ENCODE measurements at regions not wholly inside any gene's neighbourhood (a gene's known extent, or its start where the extent isn't known, plus 50 kb on each side); places are given as distances from the start of the nearest gene placed in this dataset.

DNA sequence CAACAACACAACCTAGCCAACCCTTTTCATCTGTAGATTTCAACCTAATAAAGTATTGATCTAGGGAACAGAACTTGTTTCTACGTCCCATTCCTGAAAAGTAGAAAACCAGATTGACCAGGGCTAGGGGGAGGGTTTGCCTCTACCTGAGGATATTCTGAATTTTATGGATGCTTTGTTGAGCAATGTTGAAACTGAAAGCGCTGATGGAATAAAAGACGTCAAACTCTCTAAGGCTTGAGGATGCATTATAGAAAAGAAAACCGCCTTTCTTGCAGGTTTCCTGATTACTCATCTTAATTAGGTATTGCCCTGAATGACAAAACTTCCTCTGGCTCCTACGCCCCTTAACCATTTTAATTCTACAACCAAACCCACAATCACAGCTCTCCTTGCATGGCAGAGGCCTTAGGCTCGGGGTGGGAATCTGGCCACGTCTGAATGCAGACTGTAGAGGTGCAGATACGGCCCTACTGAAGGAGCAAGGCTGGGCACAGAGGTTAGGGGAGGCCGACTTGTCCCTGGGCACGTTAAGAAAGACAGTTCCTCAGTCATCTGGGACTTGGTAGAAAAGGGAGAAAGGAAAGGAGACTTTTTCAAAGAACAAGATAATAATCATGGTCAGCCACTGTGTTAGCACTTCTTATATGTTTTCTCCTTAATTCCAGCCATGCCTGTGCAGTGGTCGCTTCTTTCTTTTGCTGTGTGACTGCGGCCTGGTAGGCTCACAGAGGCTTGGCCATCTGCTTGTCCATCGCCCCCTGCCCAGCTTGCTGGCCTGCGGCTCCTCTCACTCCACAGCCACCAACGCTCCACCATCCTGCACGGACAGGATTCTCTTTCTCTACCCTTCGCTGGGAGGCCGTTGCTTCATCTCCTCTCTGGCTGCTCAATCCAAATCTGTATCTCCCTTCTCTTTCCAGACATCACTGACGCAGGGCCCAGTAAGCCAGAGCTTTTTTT, 209.5 kb downstream of the VAPA start:
- no peak for TF ChIP-seq TAF1 (IDR thresholded peaks at IDR 0.05; ENCODE audit: low read depth)
- TF ChIP-seq ZBTB7A (IDR thresholded peaks at IDR 0.05; ENCODE audit: low read depth) = no peak
- no peak for TF ChIP-seq CREB1 (IDR thresholded peaks at IDR 0.05; ENCODE audit: low read depth)
- TF ChIP-seq, protein P1, sequence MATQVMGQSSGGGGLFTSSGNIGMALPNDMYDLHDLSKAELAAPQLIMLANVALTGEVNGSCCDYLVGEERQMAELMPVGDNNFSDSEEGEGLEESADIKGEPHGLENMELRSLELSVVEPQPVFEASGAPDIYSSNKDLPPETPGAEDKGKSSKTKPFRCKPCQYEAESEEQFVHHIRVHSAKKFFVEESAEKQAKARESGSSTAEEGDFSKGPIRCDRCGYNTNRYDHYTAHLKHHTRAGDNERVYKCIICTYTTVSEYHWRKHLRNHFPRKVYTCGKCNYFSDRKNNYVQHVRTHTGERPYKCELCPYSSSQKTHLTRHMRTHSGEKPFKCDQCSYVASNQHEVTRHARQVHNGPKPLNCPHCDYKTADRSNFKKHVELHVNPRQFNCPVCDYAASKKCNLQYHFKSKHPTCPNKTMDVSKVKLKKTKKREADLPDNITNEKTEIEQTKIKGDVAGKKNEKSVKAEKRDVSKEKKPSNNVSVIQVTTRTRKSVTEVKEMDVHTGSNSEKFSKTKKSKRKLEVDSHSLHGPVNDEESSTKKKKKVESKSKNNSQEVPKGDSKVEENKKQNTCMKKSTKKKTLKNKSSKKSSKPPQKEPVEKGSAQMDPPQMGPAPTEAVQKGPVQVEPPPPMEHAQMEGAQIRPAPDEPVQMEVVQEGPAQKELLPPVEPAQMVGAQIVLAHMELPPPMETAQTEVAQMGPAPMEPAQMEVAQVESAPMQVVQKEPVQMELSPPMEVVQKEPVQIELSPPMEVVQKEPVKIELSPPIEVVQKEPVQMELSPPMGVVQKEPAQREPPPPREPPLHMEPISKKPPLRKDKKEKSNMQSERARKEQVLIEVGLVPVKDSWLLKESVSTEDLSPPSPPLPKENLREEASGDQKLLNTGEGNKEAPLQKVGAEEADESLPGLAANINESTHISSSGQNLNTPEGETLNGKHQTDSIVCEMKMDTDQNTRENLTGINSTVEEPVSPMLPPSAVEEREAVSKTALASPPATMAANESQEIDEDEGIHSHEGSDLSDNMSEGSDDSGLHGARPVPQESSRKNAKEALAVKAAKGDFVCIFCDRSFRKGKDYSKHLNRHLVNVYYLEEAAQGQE (IDR thresholded peaks at IDR 0.05; ENCODE audit: low read depth) = no peak
- TF ChIP-seq FOXM1 (IDR thresholded peaks at IDR 0.05; ENCODE audit: borderline replicate concordance, low read depth) = no peak
- TF ChIP-seq NFIC (IDR thresholded peaks at IDR 0.05) = no peak
- no peak for TF ChIP-seq EGR1 (IDR thresholded peaks at IDR 0.05)
- TF ChIP-seq TEAD4 (IDR thresholded peaks at IDR 0.05) = no peak
- no peak for TF ChIP-seq EP300 (IDR thresholded peaks at IDR 0.05; ENCODE audit: borderline replicate concordance)
- TF ChIP-seq TCF12 (IDR thresholded peaks at IDR 0.05; ENCODE audit: low read depth) = no peak
- TF ChIP-seq, protein P2, sequence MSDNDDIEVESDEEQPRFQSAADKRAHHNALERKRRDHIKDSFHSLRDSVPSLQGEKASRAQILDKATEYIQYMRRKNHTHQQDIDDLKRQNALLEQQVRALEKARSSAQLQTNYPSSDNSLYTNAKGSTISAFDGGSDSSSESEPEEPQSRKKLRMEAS (IDR thresholded peaks at IDR 0.05) = no peak

DNA sequence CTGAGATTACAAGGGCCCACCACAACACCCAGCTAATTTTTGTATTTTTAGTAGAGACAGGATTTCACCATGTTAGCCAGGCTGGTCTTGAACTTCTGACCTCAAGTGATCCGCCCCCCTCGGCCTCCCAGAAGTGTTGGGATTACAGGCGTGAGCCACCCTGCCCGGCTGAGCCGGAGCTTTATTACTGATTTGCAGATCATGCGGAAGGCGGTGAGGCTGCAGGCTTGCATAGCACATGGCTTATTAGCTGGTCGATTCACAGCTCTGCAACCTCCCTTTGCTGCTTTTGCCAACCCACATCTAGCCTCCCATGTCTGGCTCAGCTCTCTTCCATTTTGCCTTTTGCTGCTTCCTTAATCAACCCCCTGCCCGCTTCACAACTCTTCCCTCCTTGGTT, 210.3 kb downstream of the VAPA start:
- TF ChIP-seq, protein P3, sequence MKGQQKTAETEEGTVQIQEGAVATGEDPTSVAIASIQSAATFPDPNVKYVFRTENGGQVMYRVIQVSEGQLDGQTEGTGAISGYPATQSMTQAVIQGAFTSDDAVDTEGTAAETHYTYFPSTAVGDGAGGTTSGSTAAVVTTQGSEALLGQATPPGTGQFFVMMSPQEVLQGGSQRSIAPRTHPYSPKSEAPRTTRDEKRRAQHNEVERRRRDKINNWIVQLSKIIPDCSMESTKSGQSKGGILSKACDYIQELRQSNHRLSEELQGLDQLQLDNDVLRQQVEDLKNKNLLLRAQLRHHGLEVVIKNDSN (IDR thresholded peaks at IDR 0.05) = no peak
- TF ChIP-seq TAF1 (IDR thresholded peaks at IDR 0.05; ENCODE audit: low read depth) = no peak
- TF ChIP-seq NFIC (IDR thresholded peaks at IDR 0.05) = no peak
- TF ChIP-seq TCF12 (IDR thresholded peaks at IDR 0.05; ENCODE audit: low read depth) = no peak
- no peak for TF ChIP-seq CEBPB (IDR thresholded peaks at IDR 0.05)
- no peak for TF ChIP-seq EGR1 (IDR thresholded peaks at IDR 0.05)
- TF ChIP-seq RAD21 (IDR thresholded peaks at IDR 0.05; ENCODE audit: low read depth) = no peak
- TF ChIP-seq FOXM1 (IDR thresholded peaks at IDR 0.05; ENCODE audit: borderline replicate concordance, low read depth) = no peak
- TF ChIP-seq, protein P1 (IDR thresholded peaks at IDR 0.05; ENCODE audit: low read depth) = no peak
- no peak for TF ChIP-seq CREB1 (IDR thresholded peaks at IDR 0.05; ENCODE audit: low read depth)
- no peak for TF ChIP-seq TEAD4 (IDR thresholded peaks at IDR 0.05)
- TF ChIP-seq, protein P2 (IDR thresholded peaks at IDR 0.05) = no peak
- TF ChIP-seq EP300 (IDR thresholded peaks at IDR 0.05; ENCODE audit: borderline replicate concordance) = no peak
- TF ChIP-seq YY1 (IDR thresholded peaks at IDR 0.05; ENCODE audit: low read depth) = no peak
- no peak for TF ChIP-seq ZBTB7A (IDR thresholded peaks at IDR 0.05; ENCODE audit: low read depth)

DNA sequence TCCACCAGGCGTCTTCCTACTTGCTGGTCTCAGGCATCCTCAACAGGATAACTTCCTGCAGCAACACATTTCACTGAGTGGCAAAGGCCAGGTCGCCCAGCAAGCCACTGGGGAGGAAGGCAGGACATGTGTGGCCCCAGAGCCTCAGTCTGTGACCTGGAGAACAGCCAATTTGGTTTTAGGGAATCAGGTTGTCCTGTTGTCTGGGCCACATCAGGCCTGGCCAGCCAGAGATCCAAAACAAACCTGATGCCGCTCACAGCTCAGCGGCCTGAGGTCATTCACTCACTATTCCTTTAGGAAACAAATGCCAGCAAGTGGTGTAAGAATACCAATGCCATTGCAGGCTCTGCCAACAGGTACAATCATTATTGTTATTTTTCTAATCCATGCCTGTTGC, 210.7 kb downstream of the VAPA start:
- TF ChIP-seq YY1 (IDR thresholded peaks at IDR 0.05; ENCODE audit: low read depth) (no peak), RAD21 (IDR thresholded peaks at IDR 0.05; ENCODE audit: low read depth) (no peak), TCF12 (IDR thresholded peaks at IDR 0.05; ENCODE audit: low read depth) (no peak), EP300 (IDR thresholded peaks at IDR 0.05; ENCODE audit: borderline replicate concordance) (no peak), NFIC (IDR thresholded peaks at IDR 0.05) (no peak), CREB1 (IDR thresholded peaks at IDR 0.05; ENCODE audit: low read depth) (no peak), TAF1 (IDR thresholded peaks at IDR 0.05; ENCODE audit: low read depth) (no peak)
- TF ChIP-seq, protein P2 (IDR thresholded peaks at IDR 0.05) = no peak
- TF ChIP-seq, protein P3 (IDR thresholded peaks at IDR 0.05) = no peak
- TF ChIP-seq, protein P1 (IDR thresholded peaks at IDR 0.05; ENCODE audit: low read depth) = no peak

DNA sequence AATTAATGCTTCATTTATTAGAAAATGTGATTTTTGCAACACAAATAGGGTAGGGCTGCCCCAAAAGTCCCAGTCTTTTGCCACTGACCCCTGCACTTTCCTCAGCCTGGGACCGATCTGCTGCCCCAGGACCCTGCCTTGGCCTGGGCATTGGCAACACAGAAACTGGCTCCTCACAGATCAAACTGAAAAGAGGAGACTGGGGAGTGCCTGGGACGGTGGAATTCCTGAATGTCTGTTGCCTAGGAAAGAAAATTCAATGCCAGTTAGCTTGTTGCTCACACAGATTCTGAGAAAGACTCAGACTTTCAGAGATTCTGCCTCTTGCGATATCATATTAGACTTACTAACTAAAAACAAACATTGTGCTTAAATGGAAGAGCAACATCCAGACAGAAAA, 211.2 kb downstream of the VAPA start:
- no peak for TF ChIP-seq RAD21 (IDR thresholded peaks at IDR 0.05; ENCODE audit: low read depth)
- TF ChIP-seq, protein P1 (IDR thresholded peaks at IDR 0.05; ENCODE audit: low read depth) = no peak
- TF ChIP-seq CREB1 (IDR thresholded peaks at IDR 0.05; ENCODE audit: low read depth) = no peak

Data from Ishikawa (cell line).